ENCODE measurements at regions not wholly inside any gene's neighbourhood (a gene's known extent, or its start where the extent isn't known, plus 50 kb on each side); places are given as distances from the start of the nearest gene placed in this dataset.

DNA sequence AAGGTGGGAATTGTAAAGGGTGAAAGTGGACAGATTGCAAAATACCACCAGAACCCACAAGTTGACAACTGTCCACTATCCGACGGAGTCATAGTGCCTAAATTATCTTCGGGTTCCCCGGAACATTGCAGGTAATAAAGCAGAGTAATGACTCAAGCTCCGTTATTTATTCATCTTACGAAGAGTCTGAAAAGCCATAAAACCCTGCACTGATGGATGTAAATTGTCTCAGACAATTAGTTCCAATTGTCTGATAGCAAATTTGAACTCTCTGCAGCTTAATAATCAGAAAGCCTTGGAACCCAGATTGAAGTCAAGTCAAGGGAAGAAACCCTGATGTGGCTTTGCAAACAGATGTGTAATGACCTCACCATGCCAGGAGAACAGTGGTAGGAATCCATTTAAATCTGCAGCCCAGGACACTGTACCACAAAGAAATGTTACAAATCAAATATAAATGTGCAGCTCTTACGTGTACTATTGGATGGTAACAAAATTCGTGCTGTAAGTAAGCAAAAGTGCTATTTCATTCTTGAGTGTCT, 437.3 kb upstream of the SOX11 start:
- TF ChIP-seq, protein P1, sequence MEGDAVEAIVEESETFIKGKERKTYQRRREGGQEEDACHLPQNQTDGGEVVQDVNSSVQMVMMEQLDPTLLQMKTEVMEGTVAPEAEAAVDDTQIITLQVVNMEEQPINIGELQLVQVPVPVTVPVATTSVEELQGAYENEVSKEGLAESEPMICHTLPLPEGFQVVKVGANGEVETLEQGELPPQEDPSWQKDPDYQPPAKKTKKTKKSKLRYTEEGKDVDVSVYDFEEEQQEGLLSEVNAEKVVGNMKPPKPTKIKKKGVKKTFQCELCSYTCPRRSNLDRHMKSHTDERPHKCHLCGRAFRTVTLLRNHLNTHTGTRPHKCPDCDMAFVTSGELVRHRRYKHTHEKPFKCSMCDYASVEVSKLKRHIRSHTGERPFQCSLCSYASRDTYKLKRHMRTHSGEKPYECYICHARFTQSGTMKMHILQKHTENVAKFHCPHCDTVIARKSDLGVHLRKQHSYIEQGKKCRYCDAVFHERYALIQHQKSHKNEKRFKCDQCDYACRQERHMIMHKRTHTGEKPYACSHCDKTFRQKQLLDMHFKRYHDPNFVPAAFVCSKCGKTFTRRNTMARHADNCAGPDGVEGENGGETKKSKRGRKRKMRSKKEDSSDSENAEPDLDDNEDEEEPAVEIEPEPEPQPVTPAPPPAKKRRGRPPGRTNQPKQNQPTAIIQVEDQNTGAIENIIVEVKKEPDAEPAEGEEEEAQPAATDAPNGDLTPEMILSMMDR (IDR thresholded peaks at IDR 0.05) = no peak
- H3K27me3 ChIP-seq (ENCODE audit: control insufficient read depth in 1 of 2, insufficient read depth in 2 of 2, low read length in 2 of 2) = no peaks in the 10 kb centered on the region
- peaks cover 2% of the 10 kb centered on the region for H3K9me3 Mint-ChIP-seq

DNA sequence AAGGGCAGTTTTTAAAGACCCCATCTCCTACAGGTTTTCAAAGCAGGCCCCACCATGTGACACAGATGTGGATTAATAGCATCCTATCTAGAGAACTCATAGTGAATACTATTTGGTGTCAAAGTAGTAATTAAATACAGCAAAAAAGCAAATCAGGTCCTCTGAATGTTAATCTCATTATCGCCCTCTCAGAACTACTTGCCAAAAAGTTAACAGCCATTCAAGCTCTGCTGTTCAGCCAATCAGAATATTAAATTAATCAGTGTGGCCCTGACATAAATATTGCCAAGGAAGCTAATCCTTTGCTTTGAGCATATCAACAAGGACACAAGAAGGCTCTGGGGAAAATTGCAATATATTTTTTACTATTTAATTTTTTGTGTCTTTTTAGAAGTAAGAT, 428.9 kb upstream of the SOX11 start:
- Mint-ChIP-seq H3K27me3 (no peaks in the 10 kb centered on the region), H3K9me3 (peaks cover 14% of the 10 kb centered on the region), H3K27ac (no peak overlapping the region), H3K4me1 (ENCODE audit: low read depth) (no peaks in the 10 kb centered on the region), H3K4me3 (no peak overlapping the region), H3K36me3 (ENCODE audit: low read depth) (no peaks in the 10 kb centered on the region)
- intact Hi-C loops (cut with DNase I, micrococcal nuclease) = no loop called here
- TF ChIP-seq, protein P1 (IDR thresholded peaks at IDR 0.05) = no peak
- no peaks in the 10 kb centered on the region for H3K4me1 ChIP-seq (ENCODE audit: insufficient read depth, low read length)
- H3K4me3 ChIP-seq (ENCODE audit: low read length) = no peak overlapping the region
- H3K9me3 ChIP-seq (ENCODE audit: control insufficient read depth in 1 of 2, insufficient read depth in 1 of 2, low read length in 2 of 2) = peaks cover 0 to 4% of the 10 kb centered on the region in 2 experiments
- ATAC-seq (ENCODE audit: poor library complexity) (no peak), DNase-seq (no peak)
- no peaks in the 10 kb centered on the region for H3K36me3 ChIP-seq (ENCODE audit: insufficient read depth, low read length)
- CTCF ChIA-PET = no interaction called here
- H3K27me3 ChIP-seq (ENCODE audit: control insufficient read depth in 1 of 2, insufficient read depth in 2 of 2, low read length in 2 of 2) = no peaks in the 10 kb centered on the region
- no peak overlapping the region for H3K27ac ChIP-seq (ENCODE audit: low read depth in 1 of 2, low read length in 2 of 2)
- POLR2A ChIA-PET = no interaction called here

More for the DNA sequence above, 437.3 kb upstream of the SOX11 start:
- CTCF ChIA-PET = no interaction called here
- no peaks in the 10 kb centered on the region for H3K4me1 ChIP-seq (ENCODE audit: insufficient read depth, low read length)
- no peak overlapping the region for H3K27ac ChIP-seq (ENCODE audit: low read depth in 1 of 2, low read length in 2 of 2)
- H3K9me3 ChIP-seq (ENCODE audit: control insufficient read depth in 1 of 2, insufficient read depth in 1 of 2, low read length in 2 of 2) = peaks cover 4 to 14% of the 10 kb centered on the region in 2 experiments
- Mint-ChIP-seq H3K27me3 (no peaks in the 10 kb centered on the region), H3K4me3 (no peak overlapping the region), H3K36me3 (ENCODE audit: low read depth) (no peaks in the 10 kb centered on the region), H3K27ac (no peak overlapping the region), H3K4me1 (ENCODE audit: low read depth) (no peaks in the 10 kb centered on the region)
- POLR2A ChIA-PET = no interaction called here
- no peak overlapping the region for H3K4me3 ChIP-seq (ENCODE audit: low read length)
- ATAC-seq (ENCODE audit: poor library complexity) = no peak
- DNase-seq = no peak
- intact Hi-C loops (cut with DNase I, micrococcal nuclease) = no loop called here
- no peaks in the 10 kb centered on the region for H3K36me3 ChIP-seq (ENCODE audit: insufficient read depth, low read length)

DNA sequence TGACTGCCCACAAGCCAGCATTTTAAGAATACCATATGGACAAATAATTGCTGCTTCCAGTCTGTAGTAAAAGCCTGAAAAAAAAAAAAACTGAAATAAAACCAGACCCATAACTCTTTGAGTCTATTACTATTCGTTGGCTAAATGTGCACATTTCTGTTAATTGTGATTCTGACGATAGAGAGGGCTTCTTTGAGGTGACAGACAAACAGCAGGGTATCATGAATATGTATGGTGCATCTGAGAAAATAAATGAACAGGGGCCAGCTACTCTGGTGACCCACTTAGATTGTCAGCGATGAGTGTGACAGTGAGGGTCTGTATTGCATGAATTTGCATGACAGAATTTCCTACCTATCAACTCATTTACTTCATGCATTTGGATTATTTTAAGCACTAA, 427.8 kb upstream of the SOX11 start:
- DNase-seq (no peak), ATAC-seq (ENCODE audit: poor library complexity) (no peak)
- Histone ChIP-seq H3K4me1 (ENCODE audit: insufficient read depth, low read length) (no peaks in the 10 kb centered on the region), H3K36me3 (ENCODE audit: insufficient read depth, low read length) (no peaks in the 10 kb centered on the region), H3K27ac (ENCODE audit: low read depth in 1 of 2, low read length in 2 of 2) (no peak overlapping the region), H3K4me3 (ENCODE audit: low read length) (no peak overlapping the region), H3K27me3 (ENCODE audit: control insufficient read depth in 1 of 2, insufficient read depth in 2 of 2, low read length in 2 of 2) (no peaks in the 10 kb centered on the region), H3K9me3 (ENCODE audit: control insufficient read depth in 1 of 2, insufficient read depth in 1 of 2, low read length in 2 of 2) (peaks cover 0 to under 1% of the 10 kb centered on the region in 2 experiments)
- POLR2A ChIA-PET = no interaction called here
- TF ChIP-seq, protein P1 (IDR thresholded peaks at IDR 0.05) = no peak
- intact Hi-C loops (cut with DNase I, micrococcal nuclease) = no loop called here
- Mint-ChIP-seq H3K9me3 (peaks cover 14% of the 10 kb centered on the region), H3K27me3 (no peaks in the 10 kb centered on the region), H3K4me3 (no peak overlapping the region), H3K36me3 (ENCODE audit: low read depth) (no peaks in the 10 kb centered on the region), H3K27ac (no peak overlapping the region), H3K4me1 (ENCODE audit: low read depth) (no peaks in the 10 kb centered on the region)
- CTCF ChIA-PET = no interaction called here

Measured in CD4-positive, alpha-beta T cell (primary cell).